Gastroesophageal sphincter (tissue), 3 donors: ENCODE measurements at regions not wholly inside any gene's neighbourhood (a gene's known extent, or its start where the extent isn't known, plus 50 kb on each side); places are given as distances from the start of the nearest gene placed in this dataset.

Experiments
- CTCF ChIP-seq, 4 experiments: fragments of 200-600 bp in 2 of 4; fragments of 450-650 bp in 2 of 4; sonication (generic) in 1 of 4; IDR thresholded peaks; one replicate each; pipeline ENCODE4 v1.5.1; 2017 to 2019; ENCODE audit warnings: antibody characterized with exemption in 4 of 4, mild to moderate bottlenecking in 2 of 4, moderate library complexity in 2 of 4
- POLR2AphosphoS5 ChIP-seq: sonication (generic); formaldehyde crosslinking; IDR thresholded peaks from one replicate; pipeline ENCODE4 v1.6.1; 2017; ENCODE audit warnings: antibody characterized with exemption

- no peak for TF ChIP-seq CTCF (IDR thresholded peaks at IDR 0.05)
- no peak for TF ChIP-seq POLR2AphosphoS5
Measured at GRCh38 chr11:92580908-92581307, 356.3 kb downstream of the FAT3 start.
